HG02981 (cell line): ENCODE measurements at regions not wholly inside any gene's neighbourhood (a gene's known extent, or its start where the extent isn't known, plus 50 kb on each side); places are given as distances from the start of the nearest gene placed in this dataset.

Experiments used
- ATAC-seq: cut with Tn5 transposase; IDR thresholded peaks from one replicate; pipeline ENCODE4 v1.9.1; 2021; ENCODE audit warnings: mild to moderate bottlenecking, moderate library complexity; ENCODE audit not compliant: unreplicated experiment

GRCh38 chr16:65545413-65545956 is 423.6 kb upstream of the CDH11 start:
- ATAC-seq: no peak

- no peak for ATAC-seq
These were observed 422.2 kb upstream of the CDH11 start for GRCh38 chr16:65543781-65544740.

- ATAC-seq: no peak
These were observed 419.8 kb upstream of the CDH11 start for GRCh38 chr16:65541646-65542045.

- ATAC-seq: no peak
These were observed 419.0 kb upstream of the CDH11 start for GRCh38 chr16:65540901-65541300.

- no peak for ATAC-seq
These were observed 417.1 kb upstream of the CDH11 start for GRCh38 chr16:65538976-65539375.

GRCh38 chr16:65537336-65537735 is 415.5 kb upstream of the CDH11 start:
- no peak for ATAC-seq

- no peak for ATAC-seq
These were observed 412.3 kb upstream of the CDH11 start for GRCh38 chr16:65534121-65534528.

- no peak for ATAC-seq
These were observed 411.0 kb upstream of the CDH11 start for GRCh38 chr16:65532846-65533245.

GRCh38 chr16:65532258-65532657 is 410.4 kb upstream of the CDH11 start:
- ATAC-seq: no peak

GRCh38 chr16:65531475-65531874 is 409.6 kb upstream of the CDH11 start:
- ATAC-seq: no peak

GRCh38 chr16:65525707-65526106 is 403.8 kb upstream of the CDH11 start:
- ATAC-seq: no peak

- ATAC-seq: no peak
These were observed 403.1 kb upstream of the CDH11 start for GRCh38 chr16:65524997-65525396.

- ATAC-seq: no peak
These were observed 402.4 kb upstream of the CDH11 start for GRCh38 chr16:65524231-65524630.

GRCh38 chr16:65523283-65523944 is 401.6 kb upstream of the CDH11 start:
- ATAC-seq: no peak

GRCh38 chr16:65522412-65522811 is 400.5 kb upstream of the CDH11 start:
- ATAC-seq: no peak

GRCh38 chr16:65521633-65522328 is 399.9 kb upstream of the CDH11 start:
- ATAC-seq: no peak

- ATAC-seq: no peak
These were observed 397.5 kb upstream of the CDH11 start for GRCh38 chr16:65519402-65519801.

GRCh38 chr16:65515193-65515592 is 393.3 kb upstream of the CDH11 start:
- no peak for ATAC-seq

GRCh38 chr16:65510850-65511249 is 389.0 kb upstream of the CDH11 start:
- ATAC-seq: no peak

- no peak for ATAC-seq
These were observed 388.4 kb upstream of the CDH11 start for GRCh38 chr16:65510241-65510640.

GRCh38 chr16:65509172-65509571 is 387.3 kb upstream of the CDH11 start:
- no peak for ATAC-seq
